HG03432 (cell line): ENCODE measurements at regions not wholly inside any gene's neighbourhood (a gene's known extent, or its start where the extent isn't known, plus 50 kb on each side); places are given as distances from the start of the nearest gene placed in this dataset.

Experiments used
- ATAC-seq: cut with Tn5 transposase; IDR thresholded peaks from one replicate; pipeline ENCODE4 v1.9.1; 2021; ENCODE audit warnings: mild to moderate bottlenecking, moderate library complexity; ENCODE audit not compliant: unreplicated experiment

DNA sequence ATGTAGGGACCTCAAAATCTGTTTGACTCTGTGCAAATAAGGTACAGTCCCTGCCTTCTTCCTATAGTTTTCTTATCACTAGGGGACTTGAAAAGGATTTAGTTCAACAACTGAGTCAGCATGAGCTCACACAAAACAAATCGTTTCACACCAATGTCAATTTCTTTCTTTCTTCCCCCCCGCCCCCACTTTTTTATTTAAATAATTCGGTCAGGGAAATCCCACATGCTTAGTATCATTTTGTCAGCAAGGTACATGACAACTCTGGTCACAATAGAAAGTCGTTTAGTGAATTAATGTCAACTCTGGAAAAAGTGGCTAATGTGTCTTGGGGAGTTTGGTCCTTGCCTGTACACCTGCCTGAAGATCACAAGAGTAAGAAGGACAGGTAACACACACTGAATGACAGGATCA lies 232.2 kb upstream of the PLEKHG7 start:
- ATAC-seq: peak; percentile 36

DNA sequence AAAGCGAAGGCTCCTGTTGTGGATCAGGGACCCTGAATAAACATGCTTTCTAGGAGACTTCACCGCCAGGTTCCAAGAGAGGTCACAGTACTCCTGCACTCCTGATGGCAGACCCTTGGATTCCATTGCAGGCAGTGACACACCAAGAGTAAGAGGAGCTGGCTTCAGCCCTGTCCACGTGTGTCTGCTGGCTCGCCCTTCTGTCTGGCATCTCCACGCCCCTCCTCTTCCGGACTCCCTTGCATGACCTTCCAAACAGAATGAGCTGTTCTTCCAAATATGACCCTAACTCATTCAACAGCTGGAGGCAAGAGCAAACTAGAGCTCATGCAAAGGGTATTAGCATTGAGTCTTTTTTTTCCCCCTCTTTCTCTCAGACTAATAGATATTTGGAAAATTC lies 233.0 kb upstream of the PLEKHG7 start:
- ATAC-seq: no peak

DNA sequence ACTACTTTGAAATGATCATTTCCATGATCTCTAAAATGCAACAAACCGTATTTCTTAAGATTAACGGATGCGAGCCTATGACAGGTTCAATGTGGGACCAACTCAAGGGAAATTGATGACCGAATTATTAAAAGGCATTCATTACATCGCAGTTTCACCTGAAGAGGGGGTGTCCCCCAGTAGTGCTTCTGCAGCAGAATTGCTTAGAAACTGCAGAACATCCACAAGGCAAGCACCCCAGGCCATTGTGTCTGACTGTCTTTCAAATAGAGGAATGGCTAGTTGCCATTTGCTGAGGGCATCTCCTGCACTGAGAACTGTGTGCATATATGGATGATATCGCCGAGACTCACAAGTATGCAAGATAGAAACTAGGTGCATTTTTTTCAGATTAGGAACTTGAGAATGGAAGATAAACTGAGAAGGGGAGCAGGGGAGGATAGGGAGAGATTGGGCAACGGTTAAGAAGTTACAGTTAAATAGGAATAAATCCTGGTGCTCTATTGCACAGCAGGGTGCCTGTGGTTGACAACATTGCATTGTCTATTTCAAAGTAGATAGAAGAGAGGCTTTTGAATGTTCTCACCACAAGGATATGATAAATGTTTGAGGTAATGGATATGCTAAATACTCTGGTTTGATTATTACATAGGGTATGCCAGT lies 234.3 kb upstream of the PLEKHG7 start:
- no peak for ATAC-seq

DNA sequence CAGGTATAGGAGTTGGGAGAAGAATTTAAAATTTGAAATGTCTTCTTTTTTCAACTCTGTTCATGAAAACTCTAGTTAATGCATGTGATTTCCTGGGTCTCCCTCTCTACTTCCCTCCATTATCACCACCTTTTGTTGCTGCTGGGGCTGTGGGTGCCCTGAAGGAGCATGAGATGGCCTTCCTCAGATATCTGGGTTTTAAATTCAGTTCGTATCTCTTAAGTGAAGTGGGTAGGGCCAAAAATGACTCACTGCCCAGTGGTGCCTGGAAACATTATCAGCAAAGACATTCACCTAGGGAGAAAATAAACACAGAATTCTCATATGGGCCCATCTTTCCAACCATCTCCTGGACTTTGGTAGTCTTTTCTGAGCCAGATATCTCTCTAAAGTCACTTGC lies 234.9 kb upstream of the PLEKHG7 start:
- ATAC-seq: no peak

DNA sequence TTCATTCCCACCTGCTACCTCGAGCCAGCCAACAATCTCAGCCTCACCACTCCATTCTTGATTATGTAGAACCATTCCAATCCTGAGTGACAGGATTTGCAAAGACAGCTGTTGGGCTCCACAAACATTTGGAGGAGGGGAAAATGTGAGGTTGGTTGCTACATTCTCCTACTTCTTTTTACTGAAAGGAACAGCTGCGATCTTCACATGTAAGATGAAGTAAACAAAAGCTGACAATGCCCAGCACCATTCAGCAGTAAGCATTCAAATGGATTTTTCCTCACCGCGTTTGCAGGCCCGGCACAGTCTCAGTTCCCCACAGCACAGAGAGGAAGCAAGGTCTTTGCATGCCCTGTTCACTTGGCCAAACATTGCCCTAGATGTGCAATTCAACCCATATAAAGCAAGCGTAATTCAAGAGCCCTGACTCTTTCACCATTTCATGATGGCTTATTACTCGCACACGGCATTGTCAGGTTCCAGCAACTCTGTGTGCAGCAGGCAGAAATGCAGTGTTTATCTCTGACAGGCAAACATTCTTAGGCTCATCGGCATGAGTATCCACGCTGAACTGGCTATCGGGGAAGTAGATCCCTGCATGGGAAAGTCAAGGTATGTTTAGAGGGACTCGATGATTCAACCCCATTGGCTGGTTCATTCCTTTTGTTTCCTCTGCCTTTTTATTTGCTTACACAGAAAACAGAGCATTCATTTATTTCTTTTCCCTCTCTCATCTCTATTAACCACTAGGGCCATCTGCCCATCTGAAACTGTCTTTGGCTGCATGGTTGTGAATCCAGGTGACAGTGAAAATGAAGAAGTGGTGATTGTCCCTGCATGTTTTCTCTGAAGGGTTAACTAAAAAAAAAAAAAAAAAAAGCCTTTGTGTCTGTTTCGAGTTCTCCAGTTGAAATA lies 236.1 kb upstream of the PLEKHG7 start:
- ATAC-seq: peak; percentile 37

DNA sequence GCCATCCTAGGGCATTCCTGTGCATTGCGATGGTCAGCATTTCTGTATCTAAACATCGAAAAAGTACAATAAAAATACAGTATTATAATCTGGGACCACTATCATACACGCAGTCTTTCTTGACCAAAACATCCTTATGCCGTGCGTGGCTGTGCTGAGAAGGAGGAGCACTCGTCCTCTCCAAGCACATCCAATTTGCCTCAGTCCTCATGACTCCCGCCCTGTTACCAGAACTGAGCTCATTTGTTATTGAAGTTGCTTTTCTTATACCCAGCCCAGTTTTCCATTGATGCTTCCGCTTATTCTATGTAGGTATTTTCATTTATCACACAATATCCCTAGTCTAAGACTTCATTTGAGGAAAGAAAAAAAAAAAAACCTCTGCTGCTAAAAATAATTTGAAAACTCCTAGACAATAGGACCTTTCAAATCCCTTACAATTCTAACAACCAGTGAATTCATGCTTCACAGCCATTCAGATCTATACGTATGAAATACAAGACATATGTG lies 236.9 kb upstream of the PLEKHG7 start:
- no peak for ATAC-seq

DNA sequence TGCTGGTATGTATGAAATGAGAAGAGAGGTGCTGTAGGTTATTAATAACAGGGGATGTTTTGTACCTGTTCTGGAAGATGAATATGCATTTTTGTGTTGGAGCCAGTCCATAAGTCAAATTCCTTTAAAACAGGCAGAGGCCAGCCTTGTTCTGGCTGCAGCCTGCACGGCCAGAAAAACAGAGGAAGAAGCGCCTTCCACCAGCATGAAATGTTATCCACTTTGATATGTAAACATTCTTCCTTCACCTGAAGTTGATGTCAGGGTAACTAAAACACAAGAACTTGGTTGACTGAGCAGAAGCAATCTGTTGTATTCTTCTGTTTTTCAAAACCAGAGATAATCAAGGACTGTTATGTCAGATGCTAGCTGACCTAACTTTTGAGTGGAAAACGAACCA lies 237.9 kb upstream of the PLEKHG7 start:
- no peak for ATAC-seq

DNA sequence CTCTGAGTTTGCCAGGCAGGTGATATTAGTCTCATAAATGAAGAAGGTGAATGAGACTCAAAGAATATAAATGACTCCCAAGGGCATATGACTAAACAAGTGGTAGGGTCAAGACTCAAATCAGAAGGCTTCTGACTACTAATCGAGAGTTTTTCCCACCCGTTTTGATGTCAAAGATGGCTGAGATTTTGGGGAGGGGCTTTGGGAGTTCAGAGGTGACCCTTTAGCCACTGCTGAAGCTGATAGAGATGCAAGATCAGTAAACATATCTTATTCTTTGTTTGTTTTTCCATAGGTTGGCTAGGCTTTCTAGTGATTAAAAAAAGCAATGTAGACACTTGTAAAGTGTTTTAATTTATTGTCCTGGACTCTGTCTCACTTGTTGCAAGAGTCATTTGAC lies 239.6 kb upstream of the PLEKHG7 start:
- ATAC-seq: no peak

DNA sequence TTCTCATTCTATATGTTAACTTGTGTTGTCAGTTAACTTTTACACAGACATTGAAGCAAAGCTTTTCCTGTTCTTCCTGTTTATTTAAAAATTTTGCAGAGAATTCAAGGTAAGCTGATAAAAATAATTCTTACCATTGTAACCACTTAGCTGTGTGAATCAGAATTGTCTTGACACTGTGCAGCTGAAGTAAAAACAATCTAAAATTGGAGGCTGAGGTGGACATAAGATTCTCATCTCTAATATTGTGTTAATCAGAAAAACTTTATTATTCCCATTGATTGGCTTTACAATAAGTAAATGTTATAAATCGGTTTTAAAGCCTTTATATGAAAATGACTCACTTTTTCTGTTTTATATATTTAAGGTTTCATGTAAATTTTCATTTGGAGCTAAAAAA lies 240.3 kb upstream of the PLEKHG7 start:
- no peak for ATAC-seq

DNA sequence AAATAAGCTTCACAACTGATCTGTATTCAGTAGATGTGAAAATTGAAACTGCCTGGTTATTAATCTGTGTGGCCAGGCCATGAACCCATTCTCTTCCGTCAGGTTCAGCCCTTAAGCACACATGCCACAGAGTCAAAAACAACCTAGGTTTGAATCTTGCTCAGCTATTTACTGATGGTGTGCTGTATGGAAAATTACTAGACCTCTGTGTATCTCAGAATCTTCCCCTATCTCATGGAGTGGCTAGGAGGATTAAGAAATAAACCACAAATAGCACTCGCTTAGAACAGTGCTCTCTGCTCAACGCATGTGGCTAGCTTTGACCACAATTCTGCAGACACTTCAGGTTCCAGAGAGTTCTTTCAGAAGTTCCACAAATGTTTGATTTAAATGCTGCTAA lies 240.7 kb upstream of the PLEKHG7 start:
- peak; percentile 77 for ATAC-seq

DNA sequence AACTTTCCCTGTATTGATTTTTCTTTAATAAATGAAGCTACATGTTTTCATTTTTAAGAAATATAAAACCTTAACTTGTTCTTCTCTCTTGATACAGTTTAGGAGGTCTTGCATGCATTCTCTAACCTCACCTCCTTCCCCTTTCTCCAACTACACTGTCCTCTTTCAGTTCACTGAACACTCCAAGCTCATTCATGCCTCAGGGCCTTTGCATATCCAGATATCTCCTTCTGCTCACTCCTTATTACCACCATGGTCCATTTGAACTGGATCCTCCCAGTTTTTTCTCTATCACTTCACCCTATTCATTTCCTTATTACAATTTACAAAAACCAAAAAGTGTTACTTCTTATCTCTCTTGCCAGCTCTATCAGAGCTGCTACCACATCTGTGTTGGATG lies 242.9 kb upstream of the PLEKHG7 start:
- ATAC-seq: no peak

DNA sequence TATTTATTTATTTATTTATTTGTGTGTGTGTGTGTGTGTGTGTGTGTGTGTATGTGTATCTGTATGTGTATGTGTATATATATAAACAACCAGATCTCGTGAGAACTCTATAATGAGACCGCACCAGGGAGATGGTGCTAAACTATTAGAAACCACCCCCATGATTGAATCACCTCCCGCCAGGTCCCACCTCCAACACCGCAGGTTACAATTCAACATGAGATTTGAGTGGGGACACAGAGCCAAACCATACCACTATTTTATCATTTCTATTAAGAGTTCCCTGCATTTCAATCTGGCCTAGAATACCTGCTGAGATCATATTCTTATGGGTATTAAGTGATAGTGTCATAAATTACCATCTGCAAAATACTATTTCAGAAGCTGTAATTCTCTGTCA lies 243.8 kb upstream of the PLEKHG7 start:
- ATAC-seq: no peak

DNA sequence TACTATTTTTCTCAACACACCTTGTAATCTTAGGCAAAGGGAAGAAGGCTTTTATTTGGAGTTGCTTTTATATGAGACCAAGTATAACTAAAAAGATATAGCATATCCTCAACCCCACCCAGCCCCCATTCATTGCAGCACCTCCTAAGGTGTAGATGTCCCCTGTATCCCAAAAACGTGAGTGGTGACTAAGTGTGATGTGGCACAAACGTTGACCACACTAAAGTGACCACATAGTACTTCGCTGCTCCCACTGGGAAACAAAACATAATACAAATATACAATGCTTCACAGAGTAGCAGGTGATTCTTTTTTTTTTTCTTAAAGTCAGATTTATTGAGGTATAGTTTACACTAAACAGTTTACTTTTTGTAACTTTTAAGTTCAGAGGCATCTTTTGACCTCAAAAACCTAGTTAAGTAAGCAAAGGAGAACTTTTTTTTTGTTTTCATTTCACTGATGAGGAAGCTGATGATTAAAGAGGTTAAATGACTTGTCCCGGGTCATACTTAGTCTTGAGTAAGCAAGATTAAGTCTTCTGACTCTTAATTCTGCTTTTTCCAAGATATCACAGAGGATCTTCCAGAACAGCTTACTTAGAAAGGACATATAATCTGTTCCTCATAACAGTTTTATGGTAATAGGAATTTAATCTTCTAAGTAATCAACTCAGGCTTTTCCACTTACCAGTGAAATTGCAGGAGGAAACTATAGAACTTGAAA lies 245.2 kb upstream of the PLEKHG7 start:
- no peak for ATAC-seq

DNA sequence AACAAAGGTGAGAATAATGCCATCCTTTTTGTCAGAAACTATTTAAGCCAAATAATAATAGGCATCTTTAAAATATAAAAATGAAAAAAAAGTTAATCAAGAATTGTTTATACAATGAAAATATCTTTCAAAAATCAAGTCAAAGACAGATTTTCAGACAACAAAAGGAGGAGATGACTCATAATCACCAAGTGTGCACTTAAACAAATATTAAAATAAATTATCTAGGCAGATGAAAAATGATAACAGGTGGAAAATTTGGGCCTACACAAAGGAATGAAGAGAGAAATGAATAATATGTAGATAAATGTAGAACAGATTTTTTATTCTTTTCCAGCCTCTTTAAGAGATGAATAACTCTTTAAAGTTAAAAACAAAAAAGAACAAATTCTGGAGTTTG lies 250.0 kb upstream of the PLEKHG7 start:
- no peak for ATAC-seq

DNA sequence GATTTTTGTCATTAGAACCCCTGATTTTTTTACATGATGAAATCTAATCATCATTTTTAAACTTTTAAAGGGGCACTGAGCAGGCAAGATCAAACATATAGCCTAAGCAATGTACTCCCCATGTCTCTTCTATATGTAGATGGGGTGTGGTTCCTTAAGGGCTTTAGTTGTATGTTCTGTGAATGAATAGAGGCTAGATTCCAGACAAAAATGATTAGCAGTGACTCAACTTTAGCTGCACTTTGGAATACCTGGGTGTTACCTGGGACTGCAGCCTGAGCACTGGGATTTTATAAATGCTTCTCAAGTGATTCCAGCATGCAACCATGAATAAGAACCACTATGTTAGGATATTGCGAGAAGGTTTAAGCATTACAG lies 256.7 kb upstream of the PLEKHG7 start:
- ATAC-seq: no peak

DNA sequence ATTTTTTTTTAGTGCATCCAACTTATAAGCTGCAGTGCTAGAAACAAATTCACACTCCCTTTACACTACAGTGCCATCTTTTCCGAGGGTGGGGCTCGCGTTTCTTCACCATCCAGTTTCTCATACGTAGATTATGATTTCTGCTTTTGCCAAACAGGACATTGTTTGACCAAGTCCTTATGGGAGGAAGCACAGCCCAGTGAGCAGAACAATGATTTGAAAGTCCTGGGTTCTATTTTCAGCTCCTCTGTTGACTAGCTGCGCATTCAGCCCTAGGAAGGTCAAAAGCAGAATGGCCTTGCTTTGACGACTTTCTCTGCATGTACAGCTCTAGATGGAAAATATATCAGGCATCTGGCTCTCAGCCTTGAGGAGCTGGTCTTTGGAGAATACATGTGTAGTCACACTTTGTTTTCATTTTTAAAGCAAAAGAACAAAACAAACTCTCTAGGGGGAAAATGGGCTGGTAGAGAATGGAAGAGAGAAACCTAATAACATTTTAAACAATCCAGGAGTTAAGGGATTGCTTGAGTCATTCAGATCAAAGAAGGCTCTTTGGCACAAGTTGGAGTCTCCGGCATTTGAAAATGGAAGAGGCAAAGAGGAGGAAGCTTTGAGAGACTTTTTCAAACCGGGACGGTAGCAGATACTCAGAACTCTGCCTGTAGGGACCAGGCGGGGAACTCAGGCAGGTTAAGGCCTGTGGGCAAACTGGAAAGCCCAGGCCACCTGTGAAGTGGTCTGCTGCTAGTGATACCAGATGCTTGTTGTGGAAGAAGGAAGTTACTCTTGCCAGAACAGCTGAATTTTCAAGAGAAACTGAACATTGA lies 257.3 kb upstream of the PLEKHG7 start:
- peak; percentile 88 for ATAC-seq

DNA sequence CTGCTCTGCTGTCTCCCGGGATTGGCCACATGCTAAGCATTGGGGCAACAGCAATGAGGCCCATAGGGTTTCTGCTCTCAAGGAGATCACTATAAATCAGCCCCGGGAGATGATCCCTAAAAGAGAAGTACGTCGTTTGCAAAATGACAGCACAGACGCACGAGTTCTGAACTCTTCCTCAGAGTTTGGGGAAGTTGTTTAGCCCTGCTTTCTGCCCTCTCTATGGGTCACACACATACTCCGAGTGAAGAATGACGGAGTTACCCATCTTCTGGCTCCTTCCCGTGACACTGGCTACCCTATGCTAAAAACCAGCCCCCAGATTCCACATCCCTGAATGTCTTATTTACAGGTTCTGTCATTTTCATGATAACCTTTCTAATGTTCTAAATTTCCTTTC lies 258.0 kb upstream of the PLEKHG7 start:
- ATAC-seq: peak; percentile 39

DNA sequence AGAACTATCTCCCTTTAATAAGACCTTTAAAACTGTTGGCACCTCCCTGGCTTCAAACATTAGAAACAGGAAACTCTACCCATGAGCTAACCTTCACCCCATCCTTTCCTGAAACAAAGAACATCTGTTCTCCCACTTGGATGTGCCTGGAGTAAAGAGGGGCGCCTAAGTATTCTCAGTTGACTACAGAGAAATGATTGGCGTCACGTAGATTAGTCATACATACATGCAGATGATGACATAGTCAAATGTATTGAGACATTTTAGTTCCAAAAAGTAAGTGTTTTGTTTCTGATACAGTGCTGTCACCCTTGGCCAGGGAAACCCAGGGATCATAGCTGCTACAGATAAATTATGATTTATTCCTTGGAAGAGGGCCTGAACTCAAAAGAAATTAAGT lies 260.0 kb upstream of the PLEKHG7 start:
- ATAC-seq: no peak

DNA sequence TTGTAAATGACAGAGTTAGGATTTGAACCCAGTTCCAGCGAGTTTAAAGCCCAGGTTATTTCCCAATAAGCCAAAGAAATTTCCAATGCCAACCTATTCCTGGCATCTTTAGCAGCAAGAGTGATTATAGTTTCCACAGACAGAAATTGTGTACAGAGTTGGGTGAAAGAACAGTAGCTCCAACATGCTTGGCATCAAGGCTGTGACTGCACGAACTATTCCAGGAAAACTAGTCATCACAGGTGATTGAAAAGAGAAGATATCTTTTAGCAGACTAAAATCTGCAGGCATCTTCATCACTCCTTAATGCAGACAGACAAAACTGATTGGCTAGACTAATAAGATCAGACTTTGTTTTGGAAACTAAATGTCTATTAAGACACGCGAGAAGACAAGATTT lies 262.7 kb upstream of the PLEKHG7 start:
- no peak for ATAC-seq

DNA sequence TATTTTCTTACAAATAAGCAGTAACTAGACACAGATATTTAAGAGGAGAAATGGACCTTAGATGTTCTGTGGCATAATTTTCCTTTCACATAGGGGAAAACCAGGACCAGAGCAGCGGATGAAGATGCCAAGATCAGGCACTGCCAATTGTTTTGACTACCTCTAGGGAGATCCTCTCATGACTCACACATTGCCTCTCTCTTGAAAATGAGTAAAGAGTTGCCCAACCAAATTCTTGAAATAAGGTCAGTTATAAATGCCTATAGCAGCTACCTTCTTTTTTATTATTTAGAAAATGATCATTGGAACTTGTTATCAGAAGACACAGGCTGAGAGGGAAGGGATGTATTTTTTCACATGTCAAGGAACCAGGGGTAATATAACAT lies 263.4 kb upstream of the PLEKHG7 start:
- no peak for ATAC-seq
